ENCODE measurements at regions not wholly inside any gene's neighbourhood (a gene's known extent, or its start where the extent isn't known, plus 50 kb on each side); places are given as distances from the start of the nearest gene placed in this dataset.

- Histone ChIP-seq H3K27ac (no peak overlapping the region), H3K9me3 (ENCODE audit: low read depth, low read length) (no peaks in the 10 kb centered on the region), H3K4me3 (no peak overlapping the region), H3K9ac (ENCODE audit: insufficient read length) (no peak overlapping the region), H3K36me3 (ENCODE audit: insufficient read depth, low read length) (no peaks in the 10 kb centered on the region)
- no peak for TF ChIP-seq EZH2 (IDR thresholded peaks at IDR 0.05)
- TF ChIP-seq FOXP2 (optimal IDR thresholded peaks at IDR 0.05; ENCODE audit: control extremely low read depth, extremely low read length, insufficient read depth) = no peak
- no peak for TF ChIP-seq POLR2AphosphoS5 (IDR thresholded peaks at IDR 0.05; ENCODE audit: borderline replicate concordance, low read depth, low read length)
- no peak for DNase-seq (ENCODE audit: low read depth, low spot score)
Observed at GRCh38 chr1:90334137-90334536, 339.2 kb downstream of the ZNF326 start.

DNA sequence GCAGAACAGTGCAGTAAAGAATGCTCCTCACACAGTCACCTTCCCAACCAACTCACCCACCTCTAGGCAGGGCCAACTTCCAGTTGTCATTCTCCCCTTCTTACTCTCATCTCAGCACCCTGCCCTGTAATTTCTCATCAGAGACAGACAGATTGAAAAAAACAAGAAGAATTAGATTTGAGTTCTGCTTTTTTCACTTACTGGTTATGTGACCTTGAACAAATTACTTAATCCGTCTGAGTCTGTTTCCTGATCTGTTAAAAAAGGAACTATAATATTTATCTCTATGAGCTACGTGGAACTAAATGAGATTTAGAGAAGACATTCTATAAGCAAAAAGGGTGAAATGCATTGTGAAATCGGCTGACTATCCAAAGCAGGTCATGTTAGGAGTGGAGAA is 330.3 kb downstream of the ZNF326 start:
- DNase-seq (ENCODE audit: low read depth, low spot score) = no peak
- H3K9ac ChIP-seq (ENCODE audit: insufficient read length) = no peak overlapping the region
- no peaks in the 10 kb centered on the region for H3K9me3 ChIP-seq (ENCODE audit: low read depth, low read length)
- TF ChIP-seq POLR2AphosphoS5 (IDR thresholded peaks at IDR 0.05; ENCODE audit: borderline replicate concordance, low read depth, low read length) = no peak
- no peak for TF ChIP-seq EZH2 (IDR thresholded peaks at IDR 0.05)
- no peak for TF ChIP-seq FOXP2 (optimal IDR thresholded peaks at IDR 0.05; ENCODE audit: control extremely low read depth, extremely low read length, insufficient read depth)
- H3K36me3 ChIP-seq (ENCODE audit: insufficient read depth, low read length) = no peaks in the 10 kb centered on the region
- H3K27ac ChIP-seq = no peak overlapping the region
- no peak overlapping the region for H3K4me3 ChIP-seq

GRCh38 chr1:90322186-90322585 is 327.3 kb downstream of the ZNF326 start:
- Histone ChIP-seq H3K4me3 (no peak overlapping the region), H3K27ac (no peak overlapping the region), H3K36me3 (ENCODE audit: insufficient read depth, low read length) (no peaks in the 10 kb centered on the region), H3K9ac (ENCODE audit: insufficient read length) (no peak overlapping the region), H3K9me3 (ENCODE audit: low read depth, low read length) (no peaks in the 10 kb centered on the region)
- no peak for TF ChIP-seq POLR2AphosphoS5 (IDR thresholded peaks at IDR 0.05; ENCODE audit: borderline replicate concordance, low read depth, low read length)
- TF ChIP-seq EZH2 (IDR thresholded peaks at IDR 0.05) = no peak
- no peak for TF ChIP-seq FOXP2 (optimal IDR thresholded peaks at IDR 0.05; ENCODE audit: control extremely low read depth, extremely low read length, insufficient read depth)
- no peak for DNase-seq (ENCODE audit: low read depth, low spot score)

GRCh38 chr1:90319918-90320317 is 325.0 kb downstream of the ZNF326 start:
- H3K9me3 ChIP-seq (ENCODE audit: low read depth, low read length) = no peaks in the 10 kb centered on the region; the same call in 1 of the 2 replicates
- H3K9ac ChIP-seq (ENCODE audit: insufficient read length) = no peak overlapping the region
- no peak for DNase-seq (ENCODE audit: low read depth, low spot score)
- TF ChIP-seq POLR2AphosphoS5 (IDR thresholded peaks at IDR 0.05; ENCODE audit: borderline replicate concordance, low read depth, low read length) (no peak), EZH2 (IDR thresholded peaks at IDR 0.05) (no peak)
- no peak overlapping the region for H3K27ac ChIP-seq
- H3K36me3 ChIP-seq (ENCODE audit: insufficient read depth, low read length) = no peaks in the 10 kb centered on the region
- H3K4me3 ChIP-seq = no peak overlapping the region

- peak overlapping the region; percentile 41 for H3K4me3 ChIP-seq
- no peak overlapping the region for H3K9ac ChIP-seq (ENCODE audit: insufficient read length)
- no peaks in the 10 kb centered on the region for H3K36me3 ChIP-seq (ENCODE audit: insufficient read depth, low read length)
- H3K27ac ChIP-seq = peak overlapping the region; percentile 92
- H3K9me3 ChIP-seq (ENCODE audit: low read depth, low read length) = no peaks in the 10 kb centered on the region; the same call in 1 of the 2 replicates
- DNase-seq (ENCODE audit: low read depth, low spot score) = no peak
- TF ChIP-seq EZH2 (IDR thresholded peaks at IDR 0.05) (no peak), FOXP2 (optimal IDR thresholded peaks at IDR 0.05; ENCODE audit: control extremely low read depth, extremely low read length, insufficient read depth) (no peak), POLR2AphosphoS5 (IDR thresholded peaks at IDR 0.05; ENCODE audit: borderline replicate concordance, low read depth, low read length) (no peak)
Observed at GRCh38 chr1:90318431-90318830, 323.5 kb downstream of the ZNF326 start.

- DNase-seq (ENCODE audit: low read depth, low spot score) = peak; percentile 98
- no peak overlapping the region for H3K9ac ChIP-seq (ENCODE audit: insufficient read length)
- no peaks in the 10 kb centered on the region; the same call in 1 of the 2 replicates for H3K9me3 ChIP-seq (ENCODE audit: low read depth, low read length)
- peak overlapping the region; percentile 41 for H3K4me3 ChIP-seq
- H3K27ac ChIP-seq = peak overlapping the region; percentile 92
- no peaks in the 10 kb centered on the region for H3K36me3 ChIP-seq (ENCODE audit: insufficient read depth, low read length)
- TF ChIP-seq FOXP2 (optimal IDR thresholded peaks at IDR 0.05; ENCODE audit: control extremely low read depth, extremely low read length, insufficient read depth) = no peak
- no peak; the same call in 1 of the 2 replicates for TF ChIP-seq POLR2AphosphoS5 (IDR thresholded peaks at IDR 0.05; ENCODE audit: borderline replicate concordance, low read depth, low read length)
Observed at GRCh38 chr1:90317628-90318027, 322.7 kb downstream of the ZNF326 start.

- Histone ChIP-seq H3K9ac (ENCODE audit: insufficient read length) (no peak overlapping the region), H3K36me3 (ENCODE audit: insufficient read depth, low read length) (no peaks in the 10 kb centered on the region), H3K9me3 (ENCODE audit: low read depth, low read length) (no peaks in the 10 kb centered on the region; the same call in 1 of the 2 replicates), H3K4me3 (no peak overlapping the region), H3K27ac (no peak overlapping the region)
- no peak for DNase-seq (ENCODE audit: low read depth, low spot score)
- TF ChIP-seq POLR2AphosphoS5 (IDR thresholded peaks at IDR 0.05; ENCODE audit: borderline replicate concordance, low read depth, low read length) = no peak
Observed at GRCh38 chr1:90314533-90314932, 319.6 kb downstream of the ZNF326 start.

GRCh38 chr1:90313778-90314177 is 318.9 kb downstream of the ZNF326 start:
- DNase-seq (ENCODE audit: low read depth, low spot score) = no peak
- Histone ChIP-seq H3K36me3 (ENCODE audit: insufficient read depth, low read length) (no peaks in the 10 kb centered on the region), H3K9ac (ENCODE audit: insufficient read length) (no peak overlapping the region), H3K4me3 (no peak overlapping the region), H3K9me3 (ENCODE audit: low read depth, low read length) (no peaks in the 10 kb centered on the region; the same call in 1 of the 2 replicates), H3K27ac (peak overlapping the region; percentile 93; the same call in 1 of the 2 replicates)
- no peak for TF ChIP-seq POLR2AphosphoS5 (IDR thresholded peaks at IDR 0.05; ENCODE audit: borderline replicate concordance, low read depth, low read length)
- TF ChIP-seq FOXP2 (optimal IDR thresholded peaks at IDR 0.05; ENCODE audit: control extremely low read depth, extremely low read length, insufficient read depth) = no peak
- TF ChIP-seq EZH2 (IDR thresholded peaks at IDR 0.05) = no peak

DNA sequence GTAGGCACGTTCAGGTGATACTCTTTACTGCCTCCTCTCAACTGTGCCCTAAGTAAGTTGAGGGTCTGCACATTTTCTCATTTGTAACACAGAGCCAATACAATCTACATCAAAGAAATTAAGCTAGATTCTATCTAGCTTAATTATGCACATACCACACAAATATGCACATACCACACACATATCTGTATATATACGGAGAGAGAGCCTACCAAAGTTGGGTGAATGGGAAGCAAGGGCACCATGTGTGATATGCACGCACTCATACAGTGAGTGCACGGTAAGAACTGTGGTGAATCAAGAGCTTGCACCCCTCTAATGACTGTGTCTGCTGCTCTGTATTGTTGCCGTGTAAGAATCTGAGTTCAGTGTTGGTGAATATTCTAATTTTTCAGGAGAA is 314.9 kb downstream of the ZNF326 start:
- TF ChIP-seq FOXP2 (optimal IDR thresholded peaks at IDR 0.05; ENCODE audit: control extremely low read depth, extremely low read length, insufficient read depth) (no peak), EZH2 (IDR thresholded peaks at IDR 0.05) (no peak), POLR2AphosphoS5 (IDR thresholded peaks at IDR 0.05; ENCODE audit: borderline replicate concordance, low read depth, low read length) (no peak)
- H3K9ac ChIP-seq (ENCODE audit: insufficient read length) = no peak overlapping the region
- H3K36me3 ChIP-seq (ENCODE audit: insufficient read depth, low read length) = no peaks in the 10 kb centered on the region
- H3K27ac ChIP-seq = peak overlapping the region; percentile 93
- DNase-seq (ENCODE audit: low read depth, low spot score) = no peak
- no peaks in the 10 kb centered on the region; the same call in 1 of the 2 replicates for H3K9me3 ChIP-seq (ENCODE audit: low read depth, low read length)
- H3K4me3 ChIP-seq = no peak overlapping the region
